Neural cell (in vitro differentiated cells): ENCODE measurements at regions not wholly inside any gene's neighbourhood (a gene's known extent, or its start where the extent isn't known, plus 50 kb on each side); places are given as distances from the start of the nearest gene placed in this dataset.
A peak's percentile ranks its signal among the peaks of the same experiment; 100 is the strongest.

ENCODE experiments used
- H2AFZ ChIP-seq: fragments of 200-600, 300-800 bp; sonication (generic), shearing (Covaris generic); 2 replicates; pipeline ENCODE4 v1.6.0; 2014; ENCODE audit warnings: low read depth, mild to moderate bottlenecking, antibody characterized with exemption, low read length, moderate library complexity
- H3F3A ChIP-seq: fragments of 200-600 bp; shearing (Covaris generic); 2 replicates; pipeline ENCODE4 v1.6.1; 2016; ENCODE audit warnings: mild to moderate bottlenecking, moderate library complexity, mixed read lengths, antibody characterized with exemption, low read length; ENCODE audit not compliant: insufficient read depth, poor library complexity, severe bottlenecking
- H3K27ac ChIP-seq: fragments of 200-600, 300-800 bp; sonication (generic), shearing (Covaris generic); 2 replicates; pipeline ENCODE4 v1.5.1; 2014; ENCODE audit warnings: mild to moderate bottlenecking, low read length, moderate library complexity
- H3K27me3 ChIP-seq: fragments of 300-800, 200-600 bp; sonication (generic), shearing (Covaris generic); 2 replicates; pipeline ENCODE4 v1.6.0; 2014; ENCODE audit warnings: mild to moderate bottlenecking, low read depth, low read length, moderate library complexity; ENCODE audit not compliant: insufficient read depth
- H3K36me3 ChIP-seq: fragments of 300-800, 200-600 bp; sonication (generic), shearing (Covaris generic); 2 replicates; pipeline ENCODE4 v1.5.1; 2014; ENCODE audit warnings: mild to moderate bottlenecking, antibody characterized with exemption, low read length, moderate library complexity; ENCODE audit not compliant: insufficient read depth
- H3K4me2 ChIP-seq: fragments of 300-800, 200-600 bp; sonication (generic), shearing (Covaris generic); 2 replicates; pipeline ENCODE4 v1.6.0; 2014; ENCODE audit warnings: mild to moderate bottlenecking, low read length
- H3K4me3 ChIP-seq: fragments of 300-800, 200-600 bp; sonication (generic), shearing (Covaris generic); 2 replicates; pipeline ENCODE4 v1.5.1; 2014; ENCODE audit warnings: mild to moderate bottlenecking, low read length, moderate library complexity
- H3K79me2 ChIP-seq: fragments of 200-600 bp; shearing (Covaris generic); replicated peaks from 2 replicates; pipeline ENCODE4 v1.6.0; 2014; ENCODE audit warnings: mild to moderate bottlenecking, low read length, moderate library complexity; ENCODE audit not compliant: insufficient read depth
- H3K9ac ChIP-seq: fragments of 300-800, 200-600 bp; sonication (generic), shearing (Covaris generic); 2 replicates; pipeline ENCODE4 v1.6.1; 2016; ENCODE audit warnings: mild to moderate bottlenecking, low read length, mixed read lengths
- H3K9me2 ChIP-seq: fragments of 200-600 bp; shearing (Covaris generic); 2 replicates; pipeline ENCODE4 v1.6.1; 2016; ENCODE audit warnings: mild to moderate bottlenecking, low read length, mixed read lengths; ENCODE audit not compliant: insufficient read depth
- H3K9me3 ChIP-seq: fragments of 200-600, 300-800 bp; sonication (generic), shearing (Covaris generic); 2 replicates; pipeline ENCODE4 v1.6.1; 2016; ENCODE audit warnings: mild to moderate bottlenecking, mixed run types, low read length, moderate library complexity, mixed read lengths
- H4K20me1 ChIP-seq: fragments of 200-600 bp; shearing (Covaris generic); 2 replicates; pipeline ENCODE4 v1.6.1; 2016; ENCODE audit warnings: mild to moderate bottlenecking, mixed run types; ENCODE audit not compliant: insufficient read depth
- EP300 ChIP-seq: fragments of 450-650 bp; conservative IDR thresholded peaks from 2 replicates; pipeline ENCODE4 v1.6.1; 2014; ENCODE audit warnings: antibody characterized with exemption, mild to moderate bottlenecking, moderate library complexity; ENCODE audit not compliant: poor library complexity, severe bottlenecking
- EZH2 ChIP-seq: fragments of 200-600, 300-800 bp; shearing (Covaris generic), sonication (generic); IDR thresholded peaks from 2 replicates; pipeline ENCODE4 v1.6.1; 2014; ENCODE audit warnings: antibody characterized with exemption, low read length, borderline replicate concordance, mild to moderate bottlenecking; ENCODE audit not compliant: insufficient read depth, poor library complexity, severe bottlenecking
- RAD21 ChIP-seq: fragments of 450-650 bp; conservative IDR thresholded peaks from 2 replicates; pipeline ENCODE4 v1.6.1; 2014; ENCODE audit warnings: antibody characterized with exemption, mild to moderate bottlenecking, moderate library complexity
- REST ChIP-seq: IDR thresholded peaks from 2 replicates; pipeline ENCODE4 v1.6.1; 2012; ENCODE audit warnings: borderline replicate concordance
- SMC3 ChIP-seq: fragments of 450-650 bp; conservative IDR thresholded peaks from 2 replicates; pipeline ENCODE4 v1.6.1; 2014; ENCODE audit warnings: antibody characterized with exemption, mild to moderate bottlenecking, moderate library complexity; ENCODE audit not compliant: poor library complexity
- TAF1 ChIP-seq: IDR thresholded peaks from 2 replicates; pipeline ENCODE4 v1.6.1; 2012; ENCODE audit warnings: low read depth
- TF ChIP-seq, protein P1 (sequence below): fragments of 450-650 bp; IDR thresholded peaks from 2 replicates; pipeline ENCODE4 v1.5.1; 2014; ENCODE audit warnings: antibody characterized with exemption, mild to moderate bottlenecking, moderate library complexity; ENCODE audit not compliant: poor library complexity, severe bottlenecking

DNA sequence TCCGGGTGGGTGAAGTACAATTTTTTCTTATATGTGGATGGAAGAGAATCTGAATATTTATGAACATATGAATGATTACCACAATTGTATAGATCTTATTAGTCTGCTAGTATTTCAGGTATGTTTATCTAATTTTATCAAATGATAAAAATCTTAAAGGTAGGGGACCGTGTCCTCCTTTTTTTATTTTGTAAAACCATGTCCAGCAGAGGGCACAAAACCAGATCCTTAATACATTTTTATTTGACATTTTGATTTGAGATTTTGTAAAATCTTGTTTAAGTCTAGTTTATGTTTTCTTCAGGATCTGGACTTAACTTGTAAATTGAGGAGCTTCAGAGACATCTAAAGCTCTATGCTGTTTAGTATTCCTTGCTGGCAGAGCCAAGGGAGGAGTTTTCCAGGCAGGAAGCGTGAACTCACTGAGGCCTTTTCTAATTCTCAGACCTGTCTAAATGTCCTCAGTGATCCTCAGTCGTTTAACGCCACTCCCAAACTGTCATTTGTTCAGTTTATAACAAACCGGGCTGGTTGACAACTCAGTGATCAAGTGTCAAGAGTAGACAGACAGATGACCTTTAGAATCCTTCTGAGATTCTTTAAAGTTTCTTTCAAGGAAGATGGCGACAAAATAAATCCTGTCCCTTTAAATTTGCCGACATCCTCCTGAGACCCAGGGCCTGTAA lies 263.9 kb downstream of the KTN1 start:
- H3K4me3 ChIP-seq = no peak overlapping the region

DNA sequence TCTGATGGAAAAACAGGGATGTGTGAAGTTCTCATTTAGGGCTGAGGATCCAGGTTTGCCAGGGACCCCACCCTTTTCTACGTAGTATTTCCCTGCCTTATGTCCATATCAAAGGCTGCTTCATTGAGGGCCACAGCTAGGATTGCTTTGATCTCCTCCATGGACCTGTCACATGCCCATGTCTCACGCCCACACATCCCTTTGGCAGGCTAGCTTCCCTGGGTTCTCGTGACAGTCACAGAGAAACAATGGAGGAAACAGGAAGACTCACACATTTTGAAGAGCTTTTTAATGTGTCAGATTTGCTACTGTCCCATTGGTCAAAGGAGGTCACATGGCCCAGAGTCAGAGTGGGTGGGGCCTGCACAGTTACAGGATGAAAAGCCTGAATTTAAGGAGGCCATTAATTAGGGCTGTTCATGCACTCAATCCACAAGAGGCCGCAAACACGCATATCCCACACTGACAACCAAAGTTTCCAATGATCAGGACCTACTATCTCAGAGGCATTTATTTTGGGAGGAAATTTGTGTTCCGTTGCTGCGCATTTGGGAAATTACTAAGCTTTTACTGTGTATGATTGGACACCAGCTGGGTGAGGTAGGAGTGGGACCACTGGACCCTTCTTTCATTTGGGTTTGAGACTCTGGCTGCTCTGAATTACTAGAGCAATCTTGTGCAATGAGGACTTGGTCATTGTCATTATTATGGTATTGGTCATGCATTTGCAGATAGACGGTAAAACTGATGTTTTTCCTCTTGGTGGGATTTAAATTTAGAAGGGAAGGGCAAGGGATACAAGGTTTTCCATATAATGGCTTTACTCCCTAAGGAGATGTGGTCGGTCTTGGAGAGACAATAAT lies 266.2 kb downstream of the KTN1 start:
- H3K4me2 ChIP-seq = no peak overlapping the region
- no peak overlapping the region for H3K4me3 ChIP-seq
- no peaks in the 10 kb centered on the region for H4K20me1 ChIP-seq
- no peak for TF ChIP-seq SMC3
- no peak for TF ChIP-seq TAF1
- TF ChIP-seq RAD21 = no peak
- no peak for TF ChIP-seq EP300
- no peak for TF ChIP-seq EZH2
- TF ChIP-seq REST = no peak
- TF ChIP-seq, protein P1, sequence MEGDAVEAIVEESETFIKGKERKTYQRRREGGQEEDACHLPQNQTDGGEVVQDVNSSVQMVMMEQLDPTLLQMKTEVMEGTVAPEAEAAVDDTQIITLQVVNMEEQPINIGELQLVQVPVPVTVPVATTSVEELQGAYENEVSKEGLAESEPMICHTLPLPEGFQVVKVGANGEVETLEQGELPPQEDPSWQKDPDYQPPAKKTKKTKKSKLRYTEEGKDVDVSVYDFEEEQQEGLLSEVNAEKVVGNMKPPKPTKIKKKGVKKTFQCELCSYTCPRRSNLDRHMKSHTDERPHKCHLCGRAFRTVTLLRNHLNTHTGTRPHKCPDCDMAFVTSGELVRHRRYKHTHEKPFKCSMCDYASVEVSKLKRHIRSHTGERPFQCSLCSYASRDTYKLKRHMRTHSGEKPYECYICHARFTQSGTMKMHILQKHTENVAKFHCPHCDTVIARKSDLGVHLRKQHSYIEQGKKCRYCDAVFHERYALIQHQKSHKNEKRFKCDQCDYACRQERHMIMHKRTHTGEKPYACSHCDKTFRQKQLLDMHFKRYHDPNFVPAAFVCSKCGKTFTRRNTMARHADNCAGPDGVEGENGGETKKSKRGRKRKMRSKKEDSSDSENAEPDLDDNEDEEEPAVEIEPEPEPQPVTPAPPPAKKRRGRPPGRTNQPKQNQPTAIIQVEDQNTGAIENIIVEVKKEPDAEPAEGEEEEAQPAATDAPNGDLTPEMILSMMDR = no peak
- no peaks in the 10 kb centered on the region for H3F3A ChIP-seq
- H3K27me3 ChIP-seq = no peaks in the 10 kb centered on the region
- no peaks in the 10 kb centered on the region for H3K9me3 ChIP-seq
- H3K9me2 ChIP-seq = no peaks in the 10 kb centered on the region
- no peak overlapping the region for H2AFZ ChIP-seq
- H3K79me2 ChIP-seq = no peaks in the 10 kb centered on the region
- H3K27ac ChIP-seq = no peak overlapping the region
- H3K36me3 ChIP-seq = no peaks in the 10 kb centered on the region
- no peak overlapping the region for H3K9ac ChIP-seq

More for the DNA sequence above, 263.9 kb downstream of the KTN1 start:
- no peaks in the 10 kb centered on the region for H3K79me2 ChIP-seq
- H3K27ac ChIP-seq = no peak overlapping the region
- no peak overlapping the region for H3K4me2 ChIP-seq
- peak; percentile 30 for TF ChIP-seq SMC3
- TF ChIP-seq, protein P1 = no peak
- H3K36me3 ChIP-seq = no peaks in the 10 kb centered on the region
- H3K27me3 ChIP-seq = no peaks in the 10 kb centered on the region
- H4K20me1 ChIP-seq = no peaks in the 10 kb centered on the region
- H3F3A ChIP-seq = no peaks in the 10 kb centered on the region
- H2AFZ ChIP-seq = no peak overlapping the region
- H3K9me2 ChIP-seq = no peaks in the 10 kb centered on the region
- no peak overlapping the region for H3K9ac ChIP-seq
- H3K9me3 ChIP-seq = no peaks in the 10 kb centered on the region
